ENCODE measurements at regions not wholly inside any gene's neighbourhood (a gene's known extent, or its start where the extent isn't known, plus 50 kb on each side); places are given as distances from the start of the nearest gene placed in this dataset.

DNA sequence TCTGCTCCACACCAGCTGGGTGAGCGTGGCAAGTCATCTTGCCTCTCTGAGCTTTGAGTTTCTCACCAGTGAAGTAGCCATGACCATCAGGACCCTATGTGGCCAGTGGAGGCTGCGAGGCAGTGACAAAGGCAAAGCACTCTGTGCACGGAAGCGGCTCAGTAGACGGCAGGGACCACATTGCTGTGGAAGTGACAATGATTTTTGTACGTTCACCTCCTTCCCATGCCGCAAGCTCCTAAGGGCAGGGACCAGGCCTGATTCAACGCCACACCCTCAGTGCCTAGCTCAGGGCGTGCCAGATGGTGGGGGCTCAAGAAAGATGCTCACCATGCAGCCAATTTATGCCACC is 210.5 kb downstream of the MATN1 start:
- no peak for TF ChIP-seq GATA2 (IDR thresholded peaks at IDR 0.05; ENCODE audit: low read depth, low read length)
- no peak for TF ChIP-seq GATA3 (IDR thresholded peaks at IDR 0.05; ENCODE audit: low read depth, low read length)

All from SH-SY5Y (cell line).